ENCODE measurements at regions not wholly inside any gene's neighbourhood (a gene's known extent, or its start where the extent isn't known, plus 50 kb on each side); places are given as distances from the start of the nearest gene placed in this dataset.

- DNase-seq (ENCODE audit: low read depth, low spot score), result no peak
- Histone ChIP-seq H3K4me3 (ENCODE audit: low read depth, low read length) (no peak overlapping the region), H3K27me3 (ENCODE audit: control insufficient read depth, insufficient read depth, low read length) (peaks cover 5% of the 10 kb centered on the region), H3K27ac (ENCODE audit: low read depth, low read length) (no peak overlapping the region), H3K9me3 (ENCODE audit: control insufficient read depth, insufficient read depth, low read length) (no peaks in the 10 kb centered on the region)
- no peak for TF ChIP-seq CTCF (IDR thresholded peaks at IDR 0.05; ENCODE audit: low read depth, low read length)
- CTCF ChIA-PET, result interaction anchor here (0.6 kb wide), 1 partner anchor 9 kb away, joined by 5 read pairs; no protein-coding TSS in a partner anchor
- POLR2A ChIA-PET, result no interaction called here
Measured at GRCh38 chr11:34745195-34745594, 124.3 kb downstream of the EHF start.

GRCh38 chr11:34744511-34744910 lies 123.6 kb downstream of the EHF start:
- no peak for TF ChIP-seq CTCF (IDR thresholded peaks at IDR 0.05; ENCODE audit: low read depth, low read length)
- Histone ChIP-seq H3K27ac (ENCODE audit: low read depth, low read length) (no peak overlapping the region), H3K27me3 (ENCODE audit: control insufficient read depth, insufficient read depth, low read length) (peaks cover 5% of the 10 kb centered on the region), H3K4me3 (ENCODE audit: low read depth, low read length) (no peak overlapping the region), H3K9me3 (ENCODE audit: control insufficient read depth, insufficient read depth, low read length) (no peaks in the 10 kb centered on the region)
- no peak for DNase-seq (ENCODE audit: low read depth, low spot score)
- POLR2A ChIA-PET, result no interaction called here
- CTCF ChIA-PET, result no interaction called here

DNA sequence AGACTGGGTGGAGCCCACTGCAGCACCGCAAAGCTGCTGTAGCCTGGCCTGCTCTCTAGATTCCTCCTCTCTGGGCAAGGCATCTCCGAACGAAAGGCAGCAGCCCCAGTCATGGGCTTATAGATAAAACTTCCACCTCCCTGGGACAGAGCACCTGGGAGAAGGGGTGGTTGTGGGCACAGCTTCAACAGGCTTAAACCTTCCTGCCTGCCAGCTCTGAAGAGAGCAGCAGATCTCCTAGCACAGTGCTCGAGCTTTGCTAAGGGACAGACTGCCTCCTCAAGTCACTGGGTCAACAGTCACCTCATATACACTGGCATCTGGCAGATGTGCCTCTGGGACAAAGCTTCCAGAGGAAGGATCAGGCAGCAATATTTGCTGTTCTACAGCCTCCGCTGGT lies 117.3 kb downstream of the EHF start:
- CTCF ChIA-PET, result no interaction called here
- TF ChIP-seq CTCF (IDR thresholded peaks at IDR 0.05; ENCODE audit: low read depth, low read length), result no peak
- DNase-seq (ENCODE audit: low read depth, low spot score), result no peak
- Histone ChIP-seq H3K27me3 (ENCODE audit: control insufficient read depth, insufficient read depth, low read length) (peaks cover 16% of the 10 kb centered on the region), H3K9me3 (ENCODE audit: control insufficient read depth, insufficient read depth, low read length) (peaks cover 9% of the 10 kb centered on the region; the same call in 1 of the 2 replicates), H3K4me3 (ENCODE audit: low read depth, low read length) (no peak overlapping the region), H3K27ac (ENCODE audit: low read depth, low read length) (no peak overlapping the region)
- POLR2A ChIA-PET, result no interaction called here

DNA sequence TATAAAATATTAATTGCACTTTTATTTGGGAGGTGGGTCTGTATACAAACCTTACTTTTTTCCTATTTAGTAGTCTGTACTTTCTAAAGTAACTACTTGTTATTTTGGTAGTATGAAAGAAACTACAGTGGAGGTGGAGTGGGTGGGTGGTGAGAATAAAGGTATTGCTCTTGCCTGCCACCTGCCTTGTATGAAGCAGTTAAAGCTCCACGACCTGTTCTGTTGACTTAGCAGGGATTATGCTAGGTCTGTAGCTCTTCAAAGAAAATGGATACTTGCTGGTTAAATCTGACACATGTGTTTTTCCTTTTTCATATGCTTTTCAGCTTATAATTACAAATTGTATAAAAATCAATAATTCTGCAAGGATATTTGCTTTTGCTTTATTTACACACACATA lies 111.9 kb downstream of the EHF start:
- Histone ChIP-seq H3K27me3 (ENCODE audit: control insufficient read depth, insufficient read depth, low read length) (peaks cover 11% of the 10 kb centered on the region), H3K9me3 (ENCODE audit: control insufficient read depth, insufficient read depth, low read length) (peaks cover 2% of the 10 kb centered on the region; the same call in 1 of the 2 replicates), H3K27ac (ENCODE audit: low read depth, low read length) (no peak overlapping the region), H3K4me3 (ENCODE audit: low read depth, low read length) (no peak overlapping the region)
- POLR2A ChIA-PET, result no interaction called here
- CTCF ChIA-PET, result interaction anchor here (0.6 kb wide), 1 partner anchor 1871 kb away, joined by 3 read pairs; no protein-coding TSS in a partner anchor
- no peak for DNase-seq (ENCODE audit: low read depth, low spot score)
- TF ChIP-seq CTCF (IDR thresholded peaks at IDR 0.05; ENCODE audit: low read depth, low read length), result no peak

DNA sequence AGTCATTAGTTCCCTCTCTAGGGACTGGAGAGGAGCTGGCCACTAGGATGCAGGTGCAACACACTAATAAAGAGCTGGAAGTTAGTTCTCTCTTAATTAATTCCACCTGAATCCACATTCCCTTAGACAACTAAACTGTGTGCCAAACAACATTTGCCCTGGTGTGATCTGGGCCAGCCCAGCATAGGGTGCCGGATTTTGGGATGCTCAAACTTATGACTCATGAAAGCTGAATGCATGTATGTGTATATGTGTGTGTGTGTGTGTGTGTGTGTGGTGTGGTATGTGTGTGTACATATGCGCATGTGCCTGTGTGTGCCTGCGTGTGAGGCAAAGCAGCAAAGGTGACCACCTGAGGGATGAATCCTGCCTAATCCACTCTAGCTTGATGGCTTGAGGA lies 110.7 kb downstream of the EHF start:
- Histone ChIP-seq H3K9me3 (ENCODE audit: control insufficient read depth, insufficient read depth, low read length) (no peaks in the 10 kb centered on the region), H3K4me3 (ENCODE audit: low read depth, low read length) (no peak overlapping the region), H3K27me3 (ENCODE audit: control insufficient read depth, insufficient read depth, low read length) (peaks cover 11% of the 10 kb centered on the region), H3K27ac (ENCODE audit: low read depth, low read length) (no peak overlapping the region)
- POLR2A ChIA-PET, result no interaction called here
- CTCF ChIA-PET, result no interaction called here
- no peak for DNase-seq (ENCODE audit: low read depth, low spot score)
- no peak for TF ChIP-seq CTCF (IDR thresholded peaks at IDR 0.05; ENCODE audit: low read depth, low read length)
